Stimulated activated CD4-positive, alpha-beta T cell treated with anti-CD3 and anti-CD28 coated beads, Interleukin-4, amount 100 ng/mL, for 48 hours (primary cell): ENCODE measurements at regions not wholly inside any gene's neighbourhood (a gene's known extent, or its start where the extent isn't known, plus 50 kb on each side); places are given as distances from the start of the nearest gene placed in this dataset.
"Not testable (repeated sequence)": the region's sequence is repeated elsewhere in the genome, so short reads cannot be mapped to it uniquely, and the experiment has no call there.

Experiments
- DNase-seq, 2 donors: peaks; one replicate each; pipeline ENCODE4 v3.0.0-alpha.2; 2020; ENCODE audit warnings: low read depth in 2 of 2

GRCh38 chr3:148556664-148557063 is 141.0 kb upstream of the AGTR1 start:
- DNase-seq: no peak

- DNase-seq: not testable (repeated sequence)
Observed at GRCh38 chr3:148577579-148577978, 120.1 kb upstream of the AGTR1 start.

DNA sequence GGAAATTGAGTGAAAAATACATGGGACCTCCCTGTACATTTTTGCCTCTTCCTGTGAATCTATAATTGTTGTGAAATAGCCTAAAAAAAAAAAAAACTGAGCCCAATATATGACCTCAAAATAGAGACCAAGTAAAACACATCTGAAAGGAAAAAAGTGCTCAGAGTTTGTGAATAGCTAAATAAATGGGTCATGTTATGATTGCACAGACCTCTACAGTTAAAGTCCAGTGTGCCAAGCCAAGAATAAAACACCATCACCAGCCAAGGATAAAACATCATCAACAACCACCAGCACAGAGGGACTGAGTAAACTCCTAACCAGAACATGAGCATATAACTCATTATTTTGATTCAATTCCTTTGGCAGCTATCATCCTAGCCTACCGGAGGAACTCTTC is 115.6 kb upstream of the AGTR1 start:
- DNase-seq: no peak

DNA sequence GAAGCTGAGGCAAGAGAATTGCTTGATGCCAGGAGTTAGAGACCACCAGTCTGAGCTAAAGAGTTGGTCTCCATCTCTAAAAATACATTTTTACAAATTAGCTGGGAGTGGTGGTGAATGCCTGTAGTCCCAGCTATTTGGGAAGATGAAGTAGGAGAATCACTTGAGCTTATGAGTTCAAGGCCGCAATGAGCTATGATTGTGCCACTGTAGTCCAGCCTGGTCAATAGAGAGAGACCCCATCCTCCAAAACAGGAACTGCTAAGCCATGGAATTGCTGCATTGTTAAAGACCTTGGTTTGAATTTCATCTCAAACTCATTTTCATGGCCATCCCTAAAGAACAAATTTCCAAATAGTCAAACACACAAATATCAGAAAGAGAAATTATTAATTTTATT is 113.9 kb upstream of the AGTR1 start:
- DNase-seq: no peak

GRCh38 chr3:148584438-148584837 is 113.3 kb upstream of the AGTR1 start:
- DNase-seq: no peak

GRCh38 chr3:148585671-148586379 is 111.9 kb upstream of the AGTR1 start:
- no peak for DNase-seq

DNA sequence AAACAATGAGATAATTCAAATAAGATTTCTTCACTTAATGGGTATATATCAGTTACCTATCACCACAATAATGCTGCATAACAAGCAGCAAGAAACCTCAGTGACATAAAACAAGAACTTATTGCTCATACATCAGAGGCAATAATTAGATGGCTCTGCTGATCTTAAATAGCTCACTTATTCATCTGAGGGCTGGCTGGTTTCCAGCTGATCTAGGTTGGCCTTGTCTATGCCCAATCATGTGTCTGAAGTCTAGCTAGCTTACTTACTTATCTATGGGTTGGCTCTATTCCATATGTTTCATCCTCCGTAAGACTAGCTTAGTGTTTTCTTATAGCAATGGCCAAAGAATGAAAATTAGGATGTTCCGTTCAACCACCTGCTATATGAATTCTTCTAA is 109.4 kb upstream of the AGTR1 start:
- no peak for DNase-seq

DNA sequence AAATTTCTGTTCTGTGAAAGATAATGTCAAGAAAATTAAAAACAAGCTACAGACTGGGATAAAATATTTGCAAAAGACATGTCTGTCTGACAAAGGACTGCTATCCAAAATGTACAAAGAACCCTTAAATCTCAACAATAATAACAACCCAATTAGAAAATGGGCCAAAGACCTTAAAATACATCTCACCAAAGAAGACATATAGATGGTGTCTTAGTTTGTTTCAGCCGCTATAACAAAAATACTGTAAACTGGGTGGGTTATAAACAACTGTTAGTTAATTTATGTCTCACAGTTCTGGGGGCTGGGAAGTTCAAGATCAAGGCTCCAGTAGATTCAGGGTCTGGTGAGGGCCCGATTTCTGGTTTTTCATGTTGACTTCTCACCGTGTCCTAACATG is 106.2 kb upstream of the AGTR1 start:
- no peak for DNase-seq

GRCh38 chr3:148598619-148599018 is 99.1 kb upstream of the AGTR1 start:
- no peak for DNase-seq

DNA sequence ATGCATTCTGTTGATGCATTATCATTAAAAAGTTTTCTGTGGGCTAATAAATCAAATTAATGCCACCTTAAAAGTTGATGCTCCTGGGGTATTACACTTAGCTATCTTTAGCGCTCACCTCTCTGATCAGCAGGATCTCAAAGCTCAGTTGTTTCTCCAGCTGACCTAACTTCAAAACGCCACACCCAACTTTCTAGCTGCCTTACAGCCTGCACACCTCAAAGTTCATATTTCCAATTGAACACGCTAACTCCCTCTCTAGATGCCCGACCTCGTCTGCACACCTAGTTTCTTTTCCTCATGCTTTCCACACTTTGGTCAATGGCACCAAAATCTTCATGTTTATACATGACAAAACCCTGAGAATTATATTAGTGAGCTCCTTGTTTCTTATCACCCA is 98.2 kb upstream of the AGTR1 start:
- no peak for DNase-seq

- DNase-seq: no peak
Observed at GRCh38 chr3:148600440-148600839, 97.3 kb upstream of the AGTR1 start.

- DNase-seq: no peak
Observed at GRCh38 chr3:148600902-148601765, 96.6 kb upstream of the AGTR1 start.

GRCh38 chr3:148601766-148602685 is 95.7 kb upstream of the AGTR1 start:
- no peak for DNase-seq

- no peak for DNase-seq
Observed at GRCh38 chr3:148604270-148605085, 93.2 kb upstream of the AGTR1 start.

DNA sequence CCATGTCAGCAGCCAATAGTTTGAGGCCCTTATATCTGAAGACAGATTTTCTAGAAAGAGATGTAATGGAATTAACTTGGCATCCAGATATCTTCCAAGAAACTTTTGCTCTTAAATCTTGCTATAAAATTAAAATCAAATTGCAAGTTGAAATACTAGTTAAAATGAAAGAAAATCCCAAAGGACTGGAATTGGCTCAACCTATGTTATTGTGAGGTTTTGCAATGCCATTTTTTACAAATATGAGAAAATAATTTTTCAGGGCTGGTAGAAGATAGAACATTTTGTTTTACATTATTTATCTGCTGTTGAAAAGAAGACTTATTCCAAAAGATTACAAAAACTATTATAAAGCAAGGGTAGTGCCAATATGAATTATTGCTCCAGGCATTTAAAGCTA is 92.2 kb upstream of the AGTR1 start:
- DNase-seq: no peak

DNA sequence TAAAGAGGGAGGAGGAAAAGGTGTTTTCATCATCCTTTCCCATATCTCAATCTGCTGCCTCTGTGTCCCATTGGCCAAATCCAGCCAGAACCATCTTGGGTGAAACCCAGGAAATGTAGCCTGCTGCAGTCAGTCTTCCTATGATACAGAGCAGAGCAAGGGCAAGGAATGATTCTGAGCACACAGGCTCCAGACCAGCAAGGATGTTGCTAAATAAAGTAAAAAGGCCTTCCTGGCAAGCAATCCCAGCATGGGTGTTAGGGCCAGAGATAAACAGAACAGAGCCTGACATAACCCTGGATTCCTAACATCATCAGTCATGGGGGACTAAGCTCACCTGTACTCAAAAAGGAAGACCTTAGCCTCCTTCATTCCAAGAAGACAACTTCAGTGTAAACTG is 90.7 kb upstream of the AGTR1 start:
- no peak for DNase-seq

- DNase-seq: no peak
Observed at GRCh38 chr3:148607491-148607890, 90.2 kb upstream of the AGTR1 start.

DNA sequence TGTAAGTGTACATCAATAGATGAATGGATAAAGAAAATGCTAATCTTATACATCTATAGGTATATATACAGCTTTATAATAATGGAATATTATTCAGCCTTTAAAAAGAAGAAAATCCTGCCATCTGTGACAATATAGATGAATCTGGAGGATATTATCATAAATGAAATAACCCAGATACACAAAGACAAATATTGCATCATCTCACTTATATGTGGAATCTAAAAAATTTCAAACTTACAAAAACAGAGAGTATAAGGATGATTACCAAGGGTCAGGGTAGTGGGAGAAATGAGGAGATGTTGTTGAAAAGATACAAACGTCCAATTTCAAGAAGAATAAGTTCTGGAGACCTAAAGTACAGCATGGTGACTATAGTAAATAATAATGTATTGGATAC is 85.4 kb upstream of the AGTR1 start:
- DNase-seq: no peak

DNA sequence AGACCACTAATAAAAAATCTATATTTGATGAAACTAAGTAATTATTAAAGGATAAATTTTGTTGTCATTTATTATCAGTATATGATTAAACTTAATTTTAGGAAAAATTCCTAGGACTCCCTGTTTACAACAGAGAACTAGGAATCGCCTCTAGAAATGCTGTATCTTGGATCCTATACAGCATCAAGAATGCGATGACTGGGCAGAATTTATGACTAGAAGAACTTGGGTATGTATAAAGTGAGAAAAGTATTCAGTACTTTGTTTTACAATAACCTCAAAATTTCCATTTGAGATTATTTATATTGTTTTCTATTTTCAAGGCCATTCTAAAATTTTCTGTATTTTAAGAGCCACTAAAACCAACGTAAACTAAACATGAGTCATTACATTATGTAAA is 82.3 kb upstream of the AGTR1 start:
- no peak for DNase-seq

- DNase-seq: no peak
Observed at GRCh38 chr3:148625095-148625736, 72.5 kb upstream of the AGTR1 start.

DNA sequence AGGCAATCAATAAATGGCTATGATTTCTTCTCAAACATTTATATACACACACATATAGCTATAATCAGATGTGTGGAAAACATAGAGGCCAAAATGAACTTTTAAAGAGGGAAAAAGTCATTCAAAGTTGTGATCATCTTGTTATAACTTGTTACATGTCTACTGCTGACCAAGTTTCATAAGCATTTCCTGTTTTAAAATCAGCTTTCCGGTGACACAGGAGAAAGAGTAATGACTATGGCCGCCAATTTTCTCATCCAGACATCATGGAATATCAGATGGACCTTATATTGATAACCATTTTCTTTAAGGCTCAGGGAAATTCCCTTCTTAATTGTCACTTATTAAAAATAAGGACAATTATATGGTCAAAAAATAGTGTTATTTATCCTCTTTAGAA is 71.7 kb upstream of the AGTR1 start:
- DNase-seq: no peak
